Testis (tissue), 2 donors: ENCODE measurements at regions not wholly inside any gene's neighbourhood (a gene's known extent, or its start where the extent isn't known, plus 50 kb on each side); places are given as distances from the start of the nearest gene placed in this dataset.

Source experiments
- CTCF ChIP-seq, 3 experiments: fragments of 450-650 bp in 2 of 3; fragments of 200-600 bp in 1 of 3; sonication (generic) in 1 of 3; IDR thresholded peaks; one replicate each; pipeline ENCODE4 v1.5.1; 2016 to 2019; ENCODE audit warnings: antibody characterized with exemption in 3 of 3, mild to moderate bottlenecking in 2 of 3, moderate library complexity in 1 of 3
- POLR2A ChIP-seq: fragments of 450-650 bp; IDR thresholded peaks from one replicate; pipeline ENCODE4 v1.6.1; 2017; ENCODE audit warnings: antibody characterized with exemption, mild to moderate bottlenecking, moderate library complexity

- no peak for TF ChIP-seq CTCF (IDR thresholded peaks at IDR 0.05)
- TF ChIP-seq POLR2A: no peak
These were observed 247.8 kb upstream of the FAM47A start for GRCh38 chrX:34379891-34380290.
